Activated B cell treated with CpG ODN at 0.5 μM for 24 hours (primary cell): ENCODE measurements at regions not wholly inside any gene's neighbourhood (a gene's known extent, or its start where the extent isn't known, plus 50 kb on each side); places are given as distances from the start of the nearest gene placed in this dataset.

Experiments used
- ATAC-seq: fragments of 200-7000 bp; cut with Tn5 transposase; one replicate; pipeline ENCODE4 v1.10.0; 2021; ENCODE audit warnings: low read depth, mild to moderate bottlenecking, moderate library complexity
- CTCF ChIA-PET: fragments of 350-600 bp; sonication (Branson Sonifier 250); formaldehyde crosslinking; loops from one replicate; lab custom pipeline; 2021; ENCODE audit warnings: antibody characterized with exemption; lab: Charles Lee
- POLR2A ChIA-PET: fragments of 350-600 bp; sonication (Branson Sonifier 250); formaldehyde crosslinking; loops from one replicate; lab custom pipeline; 2021; ENCODE audit warnings: antibody characterized with exemption; lab: Charles Lee
- DNase-seq: peaks from one replicate; pipeline ENCODE4 v3.0.0; 2022
- H3K27ac Mint-ChIP-seq: one replicate; pipeline ENCODE4 v1.8.0; 2020; ENCODE audit warnings: mixed read lengths
- H3K27me3 Mint-ChIP-seq: one replicate; pipeline ENCODE4 v1.8.0; 2021; ENCODE audit warnings: mixed read lengths
- H3K36me3 Mint-ChIP-seq: one replicate; pipeline ENCODE4 v1.8.0; 2021; ENCODE audit warnings: low read depth, mixed read lengths
- H3K4me1 Mint-ChIP-seq: one replicate; pipeline ENCODE4 v1.8.0; 2021; ENCODE audit warnings: mixed read lengths
- H3K4me3 Mint-ChIP-seq: one replicate; pipeline ENCODE4 v1.8.0; 2020; ENCODE audit warnings: mild to moderate bottlenecking, mixed read lengths
- H3K9me3 Mint-ChIP-seq: one replicate; pipeline ENCODE4 v1.8.0; 2020; ENCODE audit warnings: mixed read lengths
- intact Hi-C: fragments of 100-400 bp; cut with micrococcal nuclease; formaldehyde crosslinking; loops from one replicate; pipeline ENCODE4 v1.15.1; 2024
- TF ChIP-seq, protein P1 (sequence below): fragments of 200-600 bp; IDR thresholded peaks from one replicate; pipeline ENCODE4 v1.8.0; 2022; ENCODE audit warnings: antibody characterized with exemption, mild to moderate bottlenecking

DNA sequence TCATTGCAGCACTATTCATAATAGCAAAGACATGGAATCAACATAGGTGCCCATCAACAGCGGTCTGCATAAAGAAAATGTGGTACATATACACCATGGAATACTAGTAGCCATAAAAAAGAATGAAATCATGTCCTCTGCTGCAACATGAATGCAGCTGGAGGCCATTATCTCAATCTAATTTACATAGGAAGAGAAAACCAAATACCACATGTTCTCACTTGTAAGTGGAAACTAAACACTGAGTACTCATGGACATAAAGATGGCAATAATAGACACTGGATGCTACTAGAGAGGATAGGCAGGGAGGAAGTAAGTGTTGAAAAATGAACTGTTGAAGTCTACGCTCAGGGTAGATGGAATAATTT, 203.9 kb upstream of the CDH9 start:
- H3K36me3 Mint-ChIP-seq = no peaks in the 10 kb centered on the region
- H3K27me3 Mint-ChIP-seq = no peaks in the 10 kb centered on the region
- no peak overlapping the region for H3K27ac Mint-ChIP-seq
- ChIA-PET CTCF (no interaction called here), POLR2A (no interaction called here)
- ATAC-seq (no peak), DNase-seq (no peak)
- H3K4me3 Mint-ChIP-seq = no peak overlapping the region
- intact Hi-C loops = no loop called here
- H3K9me3 Mint-ChIP-seq = peaks cover 20% of the 10 kb centered on the region
- TF ChIP-seq, protein P1, sequence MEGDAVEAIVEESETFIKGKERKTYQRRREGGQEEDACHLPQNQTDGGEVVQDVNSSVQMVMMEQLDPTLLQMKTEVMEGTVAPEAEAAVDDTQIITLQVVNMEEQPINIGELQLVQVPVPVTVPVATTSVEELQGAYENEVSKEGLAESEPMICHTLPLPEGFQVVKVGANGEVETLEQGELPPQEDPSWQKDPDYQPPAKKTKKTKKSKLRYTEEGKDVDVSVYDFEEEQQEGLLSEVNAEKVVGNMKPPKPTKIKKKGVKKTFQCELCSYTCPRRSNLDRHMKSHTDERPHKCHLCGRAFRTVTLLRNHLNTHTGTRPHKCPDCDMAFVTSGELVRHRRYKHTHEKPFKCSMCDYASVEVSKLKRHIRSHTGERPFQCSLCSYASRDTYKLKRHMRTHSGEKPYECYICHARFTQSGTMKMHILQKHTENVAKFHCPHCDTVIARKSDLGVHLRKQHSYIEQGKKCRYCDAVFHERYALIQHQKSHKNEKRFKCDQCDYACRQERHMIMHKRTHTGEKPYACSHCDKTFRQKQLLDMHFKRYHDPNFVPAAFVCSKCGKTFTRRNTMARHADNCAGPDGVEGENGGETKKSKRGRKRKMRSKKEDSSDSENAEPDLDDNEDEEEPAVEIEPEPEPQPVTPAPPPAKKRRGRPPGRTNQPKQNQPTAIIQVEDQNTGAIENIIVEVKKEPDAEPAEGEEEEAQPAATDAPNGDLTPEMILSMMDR = no peak
- H3K4me1 Mint-ChIP-seq = no peaks in the 10 kb centered on the region

DNA sequence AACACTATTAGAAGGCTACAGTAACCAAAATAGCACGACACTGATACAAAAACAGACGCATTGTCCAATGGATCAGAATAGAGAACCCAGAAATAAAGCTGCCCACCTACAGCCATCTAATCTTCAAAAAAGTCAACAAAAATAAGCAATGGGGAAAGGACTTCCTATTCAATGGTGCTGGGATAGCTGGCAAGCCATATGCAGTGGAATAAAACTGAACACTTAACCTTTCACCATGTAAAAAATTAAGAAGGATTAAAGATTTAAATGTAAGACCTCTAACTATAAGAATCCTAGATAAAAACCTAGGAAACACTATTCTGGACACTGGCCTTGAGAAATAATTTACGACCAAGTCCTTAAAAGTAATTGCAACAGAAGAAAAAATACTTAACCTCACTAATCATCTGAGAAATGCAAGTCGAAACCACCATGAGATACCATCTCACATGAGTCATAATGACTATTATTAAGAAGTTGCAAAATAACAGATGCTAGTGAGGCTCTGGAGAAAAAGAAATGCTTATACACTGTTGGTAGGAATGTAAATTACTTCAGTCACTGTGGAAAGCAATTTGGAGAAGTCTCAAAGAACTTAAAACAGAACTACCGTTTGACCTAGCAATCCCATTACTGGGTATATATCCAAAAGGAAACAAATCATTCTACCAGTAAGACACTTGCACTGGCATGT, 203.3 kb upstream of the CDH9 start:
- ATAC-seq (no peak), DNase-seq (no peak)
- no peaks in the 10 kb centered on the region for H3K4me1 Mint-ChIP-seq
- no peaks in the 10 kb centered on the region for H3K36me3 Mint-ChIP-seq
- ChIA-PET POLR2A (no interaction called here), CTCF (no interaction called here)
- H3K27me3 Mint-ChIP-seq = no peaks in the 10 kb centered on the region
- TF ChIP-seq, protein P1 = no peak
- no peak overlapping the region for H3K27ac Mint-ChIP-seq
- H3K9me3 Mint-ChIP-seq = peaks cover 19% of the 10 kb centered on the region
- intact Hi-C loops = no loop called here
- H3K4me3 Mint-ChIP-seq = no peak overlapping the region

DNA sequence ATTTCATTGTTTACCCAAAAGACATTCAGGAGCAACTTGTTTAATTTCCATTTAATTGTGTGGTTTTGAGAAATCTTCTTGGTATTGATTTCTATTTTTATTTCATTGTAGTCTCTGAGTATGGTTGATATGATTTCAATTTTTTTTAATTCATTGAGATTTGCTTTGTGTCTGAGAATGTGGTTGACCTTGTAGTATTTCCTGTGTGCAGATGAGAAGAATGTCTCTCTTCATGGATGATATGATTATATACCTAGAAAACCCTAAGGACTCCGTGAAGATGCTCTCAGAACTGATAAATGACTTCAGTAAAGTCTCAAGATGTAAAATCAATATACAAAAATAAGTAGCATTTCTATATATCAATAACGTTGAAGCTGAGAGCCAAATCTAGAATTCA, 202.4 kb upstream of the CDH9 start:
- no peaks in the 10 kb centered on the region for H3K4me1 Mint-ChIP-seq
- ChIA-PET POLR2A (no interaction called here), CTCF (no interaction called here)
- DNase-seq = no peak
- H3K36me3 Mint-ChIP-seq = no peaks in the 10 kb centered on the region
- TF ChIP-seq, protein P1 = no peak
- no peak overlapping the region for H3K4me3 Mint-ChIP-seq
- H3K27ac Mint-ChIP-seq = no peak overlapping the region
- ATAC-seq = no peak
- no peaks in the 10 kb centered on the region for H3K27me3 Mint-ChIP-seq
- peaks cover 19% of the 10 kb centered on the region for H3K9me3 Mint-ChIP-seq
- intact Hi-C loops = no loop called here

DNA sequence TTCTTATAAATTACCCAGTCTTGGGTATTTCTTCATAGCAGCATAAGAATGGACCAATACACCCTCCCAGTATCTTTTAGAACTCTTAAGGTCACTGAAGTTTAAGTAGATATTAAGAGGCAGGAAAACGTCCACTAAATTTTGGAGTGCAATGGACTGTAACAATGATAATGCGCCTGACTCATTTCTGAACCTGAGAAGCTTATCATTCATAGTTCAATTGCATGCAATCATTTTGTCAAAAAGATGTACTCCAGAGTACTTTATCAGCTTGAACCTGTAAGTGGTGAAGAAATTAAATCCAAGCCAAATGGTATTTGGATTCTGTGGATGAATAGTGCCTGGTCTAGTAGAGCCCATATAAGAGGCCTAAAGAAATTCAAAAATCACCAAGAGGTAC, 196.5 kb upstream of the CDH9 start:
- ChIA-PET CTCF (no interaction called here), POLR2A (no interaction called here)
- H3K27me3 Mint-ChIP-seq = no peaks in the 10 kb centered on the region
- DNase-seq (no peak), ATAC-seq (no peak)
- H3K27ac Mint-ChIP-seq = no peak overlapping the region
- intact Hi-C loops = no loop called here
- H3K36me3 Mint-ChIP-seq = no peaks in the 10 kb centered on the region
- peaks cover 8% of the 10 kb centered on the region for H3K9me3 Mint-ChIP-seq
- TF ChIP-seq, protein P1 = no peak
- no peak overlapping the region for H3K4me3 Mint-ChIP-seq
- H3K4me1 Mint-ChIP-seq = no peaks in the 10 kb centered on the region

DNA sequence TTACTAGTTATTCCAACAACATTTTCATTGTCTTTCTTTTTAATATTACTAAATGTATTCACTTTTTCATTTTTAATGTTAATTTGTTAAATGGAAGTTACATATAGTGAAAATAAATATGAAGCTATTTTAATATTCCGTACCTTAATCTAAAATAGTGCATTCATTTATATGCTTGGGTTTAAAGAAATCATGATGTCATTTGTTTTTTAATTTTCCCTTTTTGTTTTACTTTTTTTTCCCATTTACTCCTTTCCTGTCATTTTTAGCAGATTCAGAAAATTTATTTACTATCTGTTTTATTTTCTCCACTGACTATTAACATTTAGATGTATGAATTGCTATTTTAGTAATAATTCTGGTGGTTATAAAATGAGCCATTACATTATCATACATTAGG, 183.0 kb upstream of the CDH9 start:
- ChIA-PET POLR2A (no interaction called here), CTCF (no interaction called here)
- no peak overlapping the region for H3K27ac Mint-ChIP-seq
- H3K36me3 Mint-ChIP-seq = no peaks in the 10 kb centered on the region
- H3K4me3 Mint-ChIP-seq = no peak overlapping the region
- no peaks in the 10 kb centered on the region for H3K4me1 Mint-ChIP-seq
- TF ChIP-seq, protein P1 = no peak
- H3K27me3 Mint-ChIP-seq = no peaks in the 10 kb centered on the region
- no peak for ATAC-seq
- peaks cover 14% of the 10 kb centered on the region for H3K9me3 Mint-ChIP-seq
- no peak for DNase-seq
- intact Hi-C loops = no loop called here
